Left hindlimb (tissue), 1 donor: ENCODE measurements at regions not wholly inside any gene's neighbourhood (a gene's known extent, or its start where the extent isn't known, plus 50 kb on each side); places are given as distances from the start of the nearest gene placed in this dataset.
"Not testable (repeated sequence)": the region's sequence is repeated elsewhere in the genome, so short reads cannot be mapped to it uniquely, and the experiment has no call there.

Source experiments
- DNase-seq: peaks from one replicate; pipeline ENCODE4 v3.0.0-alpha.2; 2018

- not testable (repeated sequence) for DNase-seq
These were observed 1065.1 kb downstream of the RPIA start for GRCh38 chr2:89756616-89757015.

DNA sequence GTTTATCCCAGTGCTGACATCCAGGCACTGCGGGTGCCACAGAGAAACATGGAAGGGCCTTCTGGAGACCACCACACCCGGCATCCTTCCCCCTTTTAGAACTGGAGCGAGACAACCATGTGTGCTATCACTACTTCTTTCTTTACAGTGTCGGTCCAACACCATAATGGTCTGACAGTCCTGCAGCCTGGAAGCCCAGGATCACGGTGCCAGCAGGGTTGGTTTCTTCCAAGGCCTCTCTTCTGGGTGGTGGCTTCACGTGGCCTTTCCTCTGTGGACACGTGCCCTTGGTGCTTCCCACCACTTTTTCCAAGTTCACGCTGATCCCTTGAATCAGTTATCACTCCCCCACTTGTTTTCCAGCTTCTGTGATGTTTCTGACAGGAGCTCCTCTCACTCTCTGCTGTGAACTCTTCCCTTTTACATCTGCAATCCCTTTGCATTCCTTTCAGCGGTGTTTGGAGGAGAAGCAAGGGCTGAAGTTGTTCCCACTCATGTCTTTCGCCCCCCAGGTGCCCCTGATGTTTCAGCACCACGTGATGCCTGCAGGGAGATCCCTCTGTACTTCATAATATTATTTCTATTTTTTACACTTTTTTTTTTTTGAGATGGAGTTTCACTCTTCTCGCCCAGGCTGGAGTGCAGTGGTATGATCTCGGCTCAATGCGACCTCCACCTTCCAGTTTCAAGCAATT lies 1067.0 kb downstream of the RPIA start:
- DNase-seq: not testable (repeated sequence)

- not testable (repeated sequence) for DNase-seq
These were observed 1069.3 kb downstream of the RPIA start for GRCh38 chr2:89760762-89761161.

- not testable (repeated sequence) for DNase-seq
These were observed 1069.7 kb downstream of the RPIA start for GRCh38 chr2:89761171-89761570.

DNA sequence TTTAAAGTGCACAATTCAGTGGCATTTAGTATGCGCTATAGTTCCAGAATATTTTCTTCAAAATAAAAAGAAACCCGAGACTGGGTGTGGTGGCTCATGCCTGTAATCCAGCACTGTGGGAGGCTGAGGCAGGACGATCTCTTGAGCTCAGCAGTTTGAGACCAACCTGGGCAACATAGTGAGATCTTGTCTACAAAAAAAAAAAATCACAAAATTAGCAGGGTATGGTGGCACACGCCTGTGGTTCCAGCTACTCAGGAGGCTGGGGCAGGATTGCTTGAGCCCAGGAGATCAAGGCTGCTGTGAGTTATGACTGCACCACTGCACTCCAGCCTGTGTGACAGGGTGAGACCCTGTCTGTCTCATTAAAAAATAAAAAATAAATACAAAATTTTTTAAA lies 1070.4 kb downstream of the RPIA start:
- not testable (repeated sequence) for DNase-seq

GRCh38 chr2:89762461-89763253 lies 1071.2 kb downstream of the RPIA start:
- peak; percentile 23 for DNase-seq

DNA sequence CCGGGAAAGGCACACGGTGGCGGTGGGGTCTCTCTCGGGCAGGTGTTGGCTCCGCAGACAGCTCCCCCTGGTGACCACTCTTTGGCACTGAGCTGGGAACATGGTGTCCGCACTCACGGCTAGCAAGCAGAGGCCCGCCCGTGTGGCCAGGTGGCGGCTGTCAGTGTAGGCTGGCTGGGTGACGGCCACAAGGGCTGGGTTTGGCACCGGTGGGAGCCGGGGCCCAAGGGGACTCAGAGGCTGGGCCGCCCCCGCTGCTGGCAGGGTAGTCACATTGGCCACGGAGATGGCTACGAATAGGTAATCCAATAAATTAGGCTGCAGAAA lies 1071.7 kb downstream of the RPIA start:
- peak; percentile 19 for DNase-seq

DNA sequence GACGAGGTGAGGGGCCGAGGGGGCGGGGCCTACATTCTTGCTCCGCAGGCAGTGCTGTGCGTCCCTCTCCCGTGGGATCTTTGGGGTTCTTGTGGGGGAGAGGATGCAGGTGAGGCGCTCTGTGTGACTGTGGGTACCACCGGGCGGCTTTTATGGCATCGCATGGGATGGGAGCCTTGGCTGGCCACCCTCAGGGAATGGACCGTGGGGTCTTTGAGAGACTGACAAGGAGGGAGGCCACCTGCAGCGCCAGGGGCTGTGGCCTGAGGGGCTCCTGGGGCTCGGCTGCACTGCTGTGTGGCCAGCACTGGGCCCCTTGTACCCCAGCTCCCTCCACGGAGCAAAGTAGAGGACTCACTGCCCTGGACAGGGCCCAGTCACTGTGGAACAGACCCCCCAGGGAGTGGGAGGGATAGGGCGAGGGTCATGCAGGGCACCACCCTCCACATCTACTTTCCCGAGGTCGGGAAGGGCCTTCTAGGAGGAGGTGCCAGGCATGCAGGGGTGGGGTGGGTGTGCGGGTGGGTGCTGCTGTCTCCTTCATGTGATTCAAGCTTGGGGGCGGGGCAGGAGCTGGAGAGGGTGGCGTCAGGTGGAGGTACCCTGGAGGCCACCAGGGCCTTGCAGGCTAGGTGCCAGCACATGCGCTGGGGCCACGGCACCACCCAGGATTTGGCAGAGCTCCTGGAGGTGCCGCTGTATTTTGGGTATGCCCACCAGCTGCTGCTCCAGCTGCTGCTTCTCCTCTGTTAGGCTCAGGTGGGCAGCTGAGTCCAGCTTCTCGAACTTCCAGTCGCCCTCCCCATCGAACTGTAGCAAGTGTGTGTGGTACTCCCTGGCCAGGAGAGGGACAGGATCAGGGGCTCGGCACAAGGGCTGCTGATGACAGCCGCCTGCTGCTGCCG lies 1072.4 kb downstream of the RPIA start:
- peak; percentile 23 for DNase-seq

DNA sequence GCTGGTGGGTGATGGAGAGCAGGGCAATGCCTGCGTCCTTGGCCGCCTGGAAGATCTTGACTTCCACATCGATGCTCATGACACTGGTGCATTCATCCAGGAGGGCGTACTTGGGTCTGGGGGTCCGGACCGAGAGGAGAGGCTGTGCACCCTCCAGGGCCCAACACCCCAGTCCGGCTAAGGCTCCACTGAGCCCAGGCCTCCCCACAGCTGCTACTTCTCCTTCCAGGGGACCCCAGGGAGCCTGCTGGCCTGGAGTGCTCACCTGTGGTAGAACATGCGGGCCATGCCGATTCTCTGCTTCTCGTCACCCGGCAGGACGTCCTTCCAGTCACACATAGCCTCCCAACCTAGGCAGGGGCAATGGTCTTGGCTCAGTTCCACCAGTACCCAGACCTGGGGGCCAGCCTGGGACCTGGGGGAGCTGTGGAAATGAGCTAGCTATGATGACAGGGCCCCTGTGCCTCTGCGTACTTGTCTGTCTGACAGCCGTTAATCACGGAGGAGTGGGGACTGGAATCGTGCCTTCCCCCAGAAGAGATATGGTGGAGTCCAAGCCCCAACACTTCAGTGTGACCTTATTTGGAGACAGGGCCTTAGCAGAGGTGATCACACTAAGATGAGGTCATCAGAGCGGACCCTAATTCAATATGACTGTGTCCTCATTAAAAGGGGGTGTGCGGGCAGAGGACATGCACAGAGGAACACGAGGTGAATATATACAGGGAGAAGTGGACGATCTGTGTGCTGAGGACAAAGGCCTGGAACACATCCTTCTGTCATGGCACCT lies 1073.3 kb downstream of the RPIA start:
- peak; percentile 17 for DNase-seq

DNA sequence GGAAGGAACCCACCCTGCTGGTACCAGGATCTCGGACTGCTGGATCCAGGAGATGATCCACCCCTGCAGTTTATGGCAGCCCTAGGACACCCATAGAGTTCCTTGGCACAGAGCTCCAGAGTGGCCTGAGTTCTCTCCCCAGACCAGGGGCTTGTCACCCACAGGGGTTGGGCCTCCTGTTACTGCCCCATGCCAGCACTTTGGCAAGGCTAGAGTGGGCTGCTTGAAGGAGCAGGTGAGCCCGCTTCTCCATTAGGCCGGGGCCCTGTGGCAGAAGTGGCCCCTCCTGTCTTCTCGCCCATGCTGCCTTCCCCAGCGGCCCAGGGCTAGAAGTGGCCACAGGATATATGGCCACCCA lies 1073.9 kb downstream of the RPIA start:
- peak; percentile 23 for DNase-seq

DNA sequence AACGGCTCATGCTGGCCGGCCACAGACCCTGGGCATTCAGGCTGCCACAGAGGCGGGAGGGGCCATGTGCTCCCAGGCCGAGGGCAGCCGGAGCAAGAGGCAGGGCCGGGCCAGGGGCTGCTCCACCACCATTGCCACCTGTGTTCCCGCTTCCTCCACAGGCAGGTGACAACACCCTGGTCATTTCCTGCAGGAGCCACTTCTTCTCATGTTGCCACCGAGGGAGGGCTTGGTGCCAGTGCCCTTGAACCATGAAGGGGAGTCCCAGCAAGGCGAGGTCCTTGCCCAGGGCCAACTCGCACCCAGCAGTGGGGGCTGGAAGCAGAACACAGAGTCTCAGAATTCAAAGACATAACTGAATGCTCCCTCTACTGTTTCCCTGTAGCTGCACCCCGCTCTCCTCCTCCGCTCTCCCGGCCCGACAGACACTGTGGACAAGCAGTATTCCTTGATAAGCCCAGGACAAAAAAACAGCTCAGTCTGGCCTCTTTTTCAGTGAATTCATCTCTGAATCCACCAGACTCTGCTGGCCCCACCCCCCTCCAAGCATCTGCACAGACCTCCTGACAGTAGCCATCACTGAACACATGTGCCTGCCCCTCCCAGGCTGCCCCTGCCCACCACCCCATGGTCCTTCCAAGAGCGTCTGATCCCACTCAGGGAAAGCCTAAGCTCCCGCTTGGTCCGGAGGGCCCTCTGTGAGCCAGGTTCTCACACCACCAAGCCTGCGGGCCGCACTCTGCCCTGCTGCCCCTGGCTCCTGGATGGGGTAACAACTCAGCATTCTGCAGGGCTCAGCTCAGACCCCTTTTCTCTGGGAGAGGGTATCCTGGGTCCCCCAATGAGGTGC lies 1074.9 kb downstream of the RPIA start:
- DNase-seq: peak; percentile 24

- not testable (repeated sequence) for DNase-seq
These were observed 1075.6 kb downstream of the RPIA start for GRCh38 chr2:89767058-89767457.

GRCh38 chr2:89767572-89768435 lies 1076.3 kb downstream of the RPIA start:
- no peak for DNase-seq

DNA sequence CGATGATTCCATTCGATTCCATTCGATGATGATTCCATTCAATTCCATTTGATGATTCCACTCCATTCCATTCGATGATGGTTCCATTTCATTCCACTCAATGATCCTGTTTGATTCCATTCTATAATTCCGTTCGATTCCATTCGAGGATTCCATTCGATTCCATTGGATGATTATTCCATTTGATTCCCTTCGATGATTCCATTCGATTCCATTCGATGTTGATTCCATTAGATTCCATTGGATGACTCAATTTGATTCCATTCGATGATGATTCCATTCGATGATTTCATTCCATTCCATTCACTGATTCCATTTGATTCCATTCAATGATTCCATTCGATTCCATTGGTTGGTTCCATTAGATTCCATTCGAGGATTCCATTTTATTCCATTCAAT lies 1084.4 kb downstream of the RPIA start:
- DNase-seq: no peak

- no peak for DNase-seq
These were observed 1088.8 kb downstream of the RPIA start for GRCh38 chr2:89780318-89780717.

DNA sequence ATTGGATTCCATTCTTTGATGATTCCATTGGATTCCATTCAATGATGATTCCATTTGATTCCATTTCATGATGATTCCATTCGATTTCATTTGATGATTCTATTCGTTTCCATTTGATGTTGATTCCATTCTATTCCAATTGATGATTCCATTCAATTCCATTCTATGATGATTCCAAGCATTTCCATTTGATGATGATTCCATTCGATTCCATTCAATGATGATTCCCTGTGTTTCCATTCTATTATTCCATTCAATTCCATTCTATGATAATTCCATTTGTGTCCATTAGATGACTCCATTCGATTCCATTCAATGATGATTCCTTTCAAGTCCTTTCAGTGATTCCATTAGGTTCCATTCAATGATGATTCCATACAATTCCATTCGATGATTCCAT lies 1090.5 kb downstream of the RPIA start:
- no peak for DNase-seq

DNA sequence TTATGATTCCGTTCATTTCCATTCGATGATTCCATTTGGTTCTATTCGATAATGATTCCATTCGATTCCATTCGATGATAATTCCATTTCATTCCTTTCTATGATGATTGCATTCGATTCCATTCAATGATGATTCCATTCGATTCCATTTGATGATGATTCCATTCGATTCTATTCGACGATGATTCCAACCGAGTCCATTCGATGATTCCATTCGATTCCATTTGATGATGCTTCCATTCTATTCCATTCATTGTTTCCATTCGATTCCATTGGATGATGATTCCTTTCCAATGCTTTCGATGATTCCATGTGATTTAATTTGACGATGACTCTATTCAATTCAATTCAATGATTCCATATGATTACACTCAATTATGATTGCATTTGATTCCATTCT lies 1093.5 kb downstream of the RPIA start:
- DNase-seq: no peak

GRCh38 chr2:89785528-89785927 lies 1094.1 kb downstream of the RPIA start:
- DNase-seq: not testable (repeated sequence)

DNA sequence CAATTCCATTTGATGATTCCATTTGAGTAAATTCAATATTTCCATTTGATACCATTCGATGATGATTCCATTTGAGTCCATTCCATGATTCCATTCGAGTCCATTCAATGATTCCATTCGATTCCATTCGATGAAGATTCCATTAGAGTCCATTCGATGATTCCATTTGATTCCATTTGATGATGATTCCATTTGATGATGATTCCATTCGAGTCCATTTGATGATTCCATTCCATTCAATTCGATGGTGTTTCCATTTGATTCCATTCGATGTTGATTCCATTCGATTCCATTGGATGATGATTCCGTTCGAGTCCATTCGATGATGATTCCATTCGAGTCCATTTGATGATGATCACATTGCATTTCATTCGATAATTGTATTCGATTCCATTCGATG lies 1095.2 kb downstream of the RPIA start:
- not testable (repeated sequence) for DNase-seq

- DNase-seq: not testable (repeated sequence)
These were observed 1104.1 kb downstream of the RPIA start for GRCh38 chr2:89795530-89795929.
